Breast epithelium (tissue), 3 donors: ENCODE measurements at regions not wholly inside any gene's neighbourhood (a gene's known extent, or its start where the extent isn't known, plus 50 kb on each side); places are given as distances from the start of the nearest gene placed in this dataset.

ENCODE experiments used
- CTCF ChIP-seq, 3 donors: fragments of 450-650 bp; IDR thresholded peaks; one replicate each; pipeline ENCODE4 v1.5.1; 2016 to 2017; ENCODE audit warnings: antibody characterized with exemption in 3 of 3, mild to moderate bottlenecking in 3 of 3, moderate library complexity in 3 of 3
- POLR2AphosphoS5 ChIP-seq, 3 donors: sonication (generic); formaldehyde crosslinking; IDR thresholded peaks; one replicate each; pipeline ENCODE4 v1.6.1; 2017; ENCODE audit warnings: antibody characterized with exemption in 3 of 3

- TF ChIP-seq CTCF (IDR thresholded peaks at IDR 0.05) (no peak), POLR2AphosphoS5 (IDR thresholded peaks at IDR 0.05) (no peak)
Observed at GRCh38 chr11:43545610-43546009, 134.9 kb upstream of the HSD17B12 start.
